Mononuclear cell (primary cell): ENCODE measurements at regions not wholly inside any gene's neighbourhood (a gene's known extent, or its start where the extent isn't known, plus 50 kb on each side); places are given as distances from the start of the nearest gene placed in this dataset.

Source experiments
- H3K27me3 ChIP-seq: 2 replicates; pipeline ENCODE4 v1.6.0; 2011; ENCODE audit warnings: low read length, control low read depth; ENCODE audit not compliant: insufficient read depth
- H3K4me1 ChIP-seq: 2 replicates; pipeline ENCODE4 v1.5.1; 2011; ENCODE audit warnings: mild to moderate bottlenecking, low read length, control low read depth; ENCODE audit not compliant: insufficient read depth
- H3K4me3 ChIP-seq: 2 replicates; pipeline ENCODE4 v1.5.1; 2011; ENCODE audit warnings: mild to moderate bottlenecking, low read length, moderate library complexity
- H3K9me3 ChIP-seq: 2 replicates; pipeline ENCODE4 v1.5.1; 2011; ENCODE audit warnings: low read depth, mild to moderate bottlenecking, control low read depth, low read length

DNA sequence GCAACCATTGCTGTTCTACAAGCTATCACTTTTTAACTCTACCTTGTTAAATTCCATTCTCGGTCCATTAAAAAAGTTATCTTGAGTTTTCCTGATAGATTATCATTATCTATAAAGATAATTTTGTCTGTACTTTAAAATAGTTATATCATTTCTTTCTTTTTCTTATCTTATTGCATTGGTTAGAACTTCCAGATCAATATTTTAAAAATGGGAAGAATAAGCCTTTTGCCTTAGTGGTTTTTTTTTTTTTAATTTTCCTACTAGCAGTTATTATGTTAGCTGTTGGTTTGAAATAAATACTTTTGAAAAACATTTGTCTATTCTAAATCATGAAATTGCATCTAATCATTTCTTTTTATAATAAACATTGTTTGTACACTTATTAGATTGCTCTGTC, 71.0 kb upstream of the ATF3 start:
- Histone ChIP-seq H3K9me3 (peaks cover 8% of the 10 kb centered on the region), H3K27me3 (no peaks in the 10 kb centered on the region), H3K4me3 (no peak overlapping the region), H3K4me1 (peaks cover 9% of the 10 kb centered on the region)

DNA sequence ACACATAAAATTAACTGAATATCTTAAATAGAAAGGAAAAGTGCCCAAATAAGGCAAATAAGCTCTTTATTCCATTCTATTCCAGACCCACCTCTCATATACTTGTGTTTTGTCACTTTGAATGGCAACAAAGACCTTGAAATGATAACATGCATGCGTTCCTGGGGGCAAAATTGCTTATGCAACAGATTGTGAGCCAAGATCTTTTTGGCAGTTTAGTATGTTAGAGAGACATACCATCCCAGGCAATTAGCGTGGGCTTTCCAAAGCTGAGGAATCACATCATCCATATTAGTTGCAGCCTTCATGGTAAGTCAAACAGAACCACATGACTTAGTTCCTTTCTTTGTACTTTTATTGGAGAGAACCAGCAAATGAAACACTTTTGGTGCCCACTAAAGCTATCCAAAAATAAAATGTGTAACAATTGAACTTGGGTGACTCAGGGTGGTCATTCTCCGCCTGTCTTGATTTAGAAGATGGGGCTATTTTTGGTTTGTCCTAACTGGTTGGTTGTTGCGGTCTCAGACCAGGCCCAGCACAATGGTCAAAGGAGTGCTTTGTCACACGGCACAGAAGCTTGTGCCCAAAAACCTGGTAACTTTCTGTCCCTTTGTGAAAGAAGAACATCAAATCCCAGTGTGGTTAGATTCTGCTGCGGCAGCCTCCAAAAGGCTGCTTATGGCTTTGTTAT, 68.7 kb upstream of the ATF3 start:
- Histone ChIP-seq H3K4me1 (peaks cover 18% of the 10 kb centered on the region), H3K9me3 (peaks cover 8% of the 10 kb centered on the region), H3K27me3 (no peaks in the 10 kb centered on the region), H3K4me3 (no peak overlapping the region)

DNA sequence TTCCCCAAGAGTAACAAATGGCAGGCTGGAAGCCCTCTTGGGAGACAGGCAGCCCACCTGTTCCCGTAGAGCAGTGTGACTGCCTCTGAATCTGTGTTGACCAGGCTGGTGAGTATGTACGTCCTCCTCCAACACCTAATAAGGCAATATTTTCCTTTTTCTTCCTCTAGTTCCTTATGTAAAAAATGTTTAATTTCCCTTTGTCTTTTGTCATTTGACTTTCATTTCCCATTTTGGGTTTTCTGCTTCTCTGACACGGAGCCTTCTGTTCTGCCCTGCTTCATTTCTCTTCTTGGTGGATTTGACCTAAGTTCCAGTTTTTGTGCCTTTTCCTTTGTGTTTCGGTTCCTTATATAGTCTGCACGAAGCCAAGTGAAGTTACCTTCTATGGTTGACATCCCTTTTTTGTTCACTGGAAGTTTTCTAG, 65.8 kb upstream of the ATF3 start:
- H3K9me3 ChIP-seq, result peaks cover 2% of the 10 kb centered on the region
- H3K27me3 ChIP-seq, result no peaks in the 10 kb centered on the region
- H3K4me3 ChIP-seq, result no peak overlapping the region
- H3K4me1 ChIP-seq, result peaks cover 29% of the 10 kb centered on the region

DNA sequence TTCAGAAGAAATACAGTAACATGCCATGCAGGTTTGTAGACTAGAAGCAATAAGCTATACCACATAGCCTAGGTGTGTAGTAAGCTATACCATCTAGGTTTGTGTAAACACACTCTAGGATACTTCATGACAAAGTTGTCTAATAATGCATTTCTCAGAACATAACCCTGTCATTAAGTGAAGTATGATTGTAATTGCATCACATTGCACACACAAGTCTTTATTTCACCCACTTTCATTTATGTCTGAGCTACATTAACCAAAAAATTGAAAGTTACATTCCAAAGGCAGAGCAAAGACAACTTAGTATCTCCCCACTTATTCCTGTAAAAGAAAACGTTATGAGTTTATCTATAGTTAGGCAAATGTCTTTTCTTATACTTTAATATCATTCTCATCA, 64.5 kb upstream of the ATF3 start:
- H3K4me1 ChIP-seq, result peaks cover 29% of the 10 kb centered on the region

DNA sequence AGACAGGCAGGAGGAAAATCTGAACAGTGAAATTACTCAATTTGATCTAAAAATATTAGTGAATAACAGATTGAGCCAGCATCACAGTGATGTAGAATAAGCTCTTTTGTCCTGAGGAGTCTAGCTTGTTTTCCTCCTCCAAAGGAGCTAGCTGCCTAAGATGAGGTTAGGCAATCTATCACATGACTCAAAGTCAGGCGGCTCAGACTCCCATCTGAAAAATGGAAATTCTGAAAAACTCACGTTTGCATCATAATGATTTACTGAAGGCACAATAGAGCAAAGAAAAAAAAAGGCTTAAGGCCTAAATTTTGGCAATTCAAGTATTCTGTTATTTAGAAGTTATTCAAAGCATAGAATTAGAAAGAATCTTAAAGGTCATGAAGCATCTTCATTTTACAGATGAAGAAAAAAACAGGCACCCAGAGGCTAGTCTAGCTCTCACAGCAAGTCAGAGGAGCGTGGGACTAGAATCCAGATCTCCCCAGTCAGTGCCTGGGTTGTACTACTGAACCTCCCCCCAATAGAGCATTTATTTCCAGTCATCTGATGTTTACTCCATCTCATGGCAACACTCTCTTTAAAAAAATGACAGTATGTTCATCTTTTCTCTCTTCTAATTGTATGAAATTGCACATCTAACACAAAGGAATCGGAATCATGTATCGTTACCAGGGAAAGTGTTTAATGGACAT, 62.5 kb upstream of the ATF3 start:
- H3K4me3 ChIP-seq, result no peak overlapping the region
- H3K4me1 ChIP-seq, result peaks cover 29% of the 10 kb centered on the region
- peaks cover 2% of the 10 kb centered on the region for H3K27me3 ChIP-seq
- no peaks in the 10 kb centered on the region for H3K9me3 ChIP-seq

More for the DNA sequence above, 64.5 kb upstream of the ATF3 start:
- Histone ChIP-seq H3K9me3 (no peaks in the 10 kb centered on the region), H3K4me3 (no peak overlapping the region), H3K27me3 (no peaks in the 10 kb centered on the region)

DNA sequence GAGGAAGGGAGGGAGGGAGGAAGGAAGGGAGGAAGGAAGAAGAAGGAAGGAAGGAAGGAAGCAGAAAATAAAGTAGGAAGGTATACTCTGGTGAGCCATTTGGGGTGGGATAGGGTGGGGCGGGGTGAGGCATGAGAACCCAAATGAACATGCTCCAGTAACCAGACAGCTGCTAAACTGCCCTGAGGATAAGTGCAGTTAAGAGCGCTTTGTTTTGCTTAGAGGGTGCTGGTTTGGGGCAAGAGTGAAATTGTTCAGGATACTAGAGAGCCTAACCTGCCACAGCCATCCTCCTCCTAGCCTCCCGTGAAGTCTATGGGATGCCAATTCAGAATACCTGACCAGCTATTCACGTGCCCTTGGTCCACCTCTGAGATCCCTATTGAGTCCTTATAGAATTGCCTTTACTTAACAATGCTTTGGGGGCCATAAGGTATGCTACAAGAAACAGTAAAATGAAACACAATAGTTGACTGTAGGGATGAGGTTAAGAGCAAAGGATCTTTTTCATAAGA, 59.0 kb upstream of the ATF3 start:
- Histone ChIP-seq H3K9me3 (no peaks in the 10 kb centered on the region), H3K27me3 (peaks cover 2% of the 10 kb centered on the region), H3K4me3 (no peak overlapping the region), H3K4me1 (peaks cover 11% of the 10 kb centered on the region)

DNA sequence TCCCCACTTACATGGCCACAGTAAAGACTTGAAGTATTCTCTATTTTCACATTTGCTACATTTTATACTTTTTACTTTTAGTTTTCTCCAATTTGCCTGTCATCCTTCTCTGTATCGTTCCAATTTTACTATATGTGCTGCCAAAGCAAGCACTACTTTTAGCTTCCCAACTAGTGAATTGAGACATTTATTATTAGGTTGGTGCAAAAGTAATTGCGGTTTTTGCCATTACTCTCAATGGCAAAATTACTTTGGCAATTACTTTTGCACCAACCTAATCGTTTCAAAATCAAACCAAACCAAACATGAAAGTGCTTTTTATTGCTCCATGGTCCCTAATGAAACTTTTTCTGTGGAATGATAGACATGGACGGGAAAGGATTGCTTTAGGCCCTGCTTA, 56.6 kb upstream of the ATF3 start:
- Histone ChIP-seq H3K27me3 (peaks cover 5% of the 10 kb centered on the region), H3K4me1 (no peaks in the 10 kb centered on the region), H3K4me3 (no peak overlapping the region), H3K9me3 (no peaks in the 10 kb centered on the region)

DNA sequence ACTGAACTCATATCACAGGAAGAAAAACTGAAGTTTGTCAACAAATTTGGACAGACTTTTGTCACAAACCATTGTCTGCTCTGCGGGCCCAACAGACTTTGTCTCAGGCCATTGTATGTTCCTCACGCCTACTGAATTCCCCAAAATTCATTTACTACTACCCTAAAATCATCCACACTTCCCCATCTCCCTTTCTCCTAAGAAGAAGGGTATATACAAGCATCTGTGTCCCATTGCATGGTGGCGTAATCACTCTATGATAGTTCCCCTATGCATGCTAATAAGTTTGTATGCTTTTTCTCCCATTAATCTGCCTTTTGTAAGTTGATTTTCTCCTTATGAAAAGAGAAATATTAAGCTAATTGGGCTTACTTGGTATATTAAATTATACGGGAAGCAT, 54.9 kb upstream of the ATF3 start:
- Histone ChIP-seq H3K9me3 (no peaks in the 10 kb centered on the region), H3K4me3 (no peak overlapping the region)

DNA sequence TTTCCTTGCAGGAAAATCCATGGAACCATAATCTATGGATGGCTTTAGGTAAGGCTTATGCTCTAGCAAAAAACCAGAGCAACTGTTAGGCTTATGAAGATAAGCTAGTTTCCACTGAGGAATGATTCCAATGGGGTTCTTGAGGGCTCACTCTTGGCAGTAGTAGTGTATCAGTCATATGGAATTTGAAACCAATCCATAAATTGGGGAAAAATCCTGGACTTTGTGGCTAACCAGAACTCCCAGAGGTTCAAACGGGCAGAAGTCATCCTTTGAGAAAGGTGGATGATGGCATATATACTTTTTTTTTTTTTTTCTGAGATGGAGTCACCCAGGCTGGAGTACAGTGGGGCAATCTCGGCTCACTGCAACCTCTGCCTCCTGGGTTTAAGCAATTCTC, 54.2 kb upstream of the ATF3 start:
- peaks cover 5% of the 10 kb centered on the region for H3K27me3 ChIP-seq

More for the DNA sequence above, 54.9 kb upstream of the ATF3 start:
- Histone ChIP-seq H3K4me1 (peaks cover 7% of the 10 kb centered on the region), H3K27me3 (peaks cover 5% of the 10 kb centered on the region)

DNA sequence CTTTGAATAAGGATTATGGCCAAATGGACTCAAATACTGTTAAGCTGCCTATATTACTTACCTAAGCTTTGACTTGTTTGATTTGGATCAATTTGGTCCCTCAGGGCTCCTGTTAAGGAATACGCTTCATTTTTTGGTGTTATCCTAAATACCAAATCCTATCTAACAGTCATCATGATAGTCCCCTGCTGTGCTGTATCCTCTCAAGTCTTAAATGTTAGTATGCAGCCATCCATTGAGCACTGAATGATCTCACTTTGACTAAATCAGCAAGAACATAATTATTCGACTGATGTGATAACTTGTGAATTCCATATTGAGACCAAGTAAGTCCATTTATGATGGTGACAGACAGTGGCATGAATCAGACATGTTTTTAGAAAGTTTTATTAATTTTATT, 53.1 kb upstream of the ATF3 start:
- H3K4me1 ChIP-seq, result peaks cover 11% of the 10 kb centered on the region
- H3K27me3 ChIP-seq, result peaks cover 2% of the 10 kb centered on the region
- H3K9me3 ChIP-seq, result no peaks in the 10 kb centered on the region
- no peak overlapping the region for H3K4me3 ChIP-seq

More for the DNA sequence above, 54.2 kb upstream of the ATF3 start:
- Histone ChIP-seq H3K4me3 (no peak overlapping the region), H3K4me1 (peaks cover 11% of the 10 kb centered on the region), H3K9me3 (no peaks in the 10 kb centered on the region)

DNA sequence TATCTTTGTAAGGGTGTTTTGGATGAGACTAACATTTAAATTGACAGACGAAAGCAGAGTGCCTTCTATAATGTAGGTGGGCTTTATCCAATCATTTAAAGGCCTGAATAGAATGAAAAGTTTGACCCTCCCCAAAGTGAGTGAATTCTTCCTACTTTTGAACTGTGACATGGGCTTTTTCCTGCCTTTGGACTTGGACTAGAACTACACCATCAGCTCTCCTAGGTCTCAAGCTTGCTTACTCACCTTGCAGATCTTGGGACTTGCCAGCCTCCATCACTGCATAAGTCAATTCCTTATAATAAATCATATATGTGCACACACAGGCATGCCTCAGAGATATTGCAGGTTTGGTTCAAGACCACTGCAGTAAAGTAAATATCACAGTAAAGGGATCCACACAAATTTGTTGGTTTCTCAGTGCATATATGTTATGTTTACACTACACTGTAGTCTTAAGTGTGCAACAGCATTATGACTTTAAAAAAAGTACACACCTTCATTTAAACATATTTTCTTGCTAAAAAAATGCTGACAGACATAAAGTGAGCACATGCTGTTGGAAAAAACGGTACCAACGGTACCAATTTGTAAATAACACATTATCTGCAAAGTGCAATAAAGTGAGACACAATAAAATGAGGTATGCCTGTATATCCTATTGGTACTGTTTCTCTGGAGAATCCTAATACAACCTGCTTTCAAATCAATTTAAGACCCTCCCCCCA, 51.6 kb upstream of the ATF3 start:
- Histone ChIP-seq H3K9me3 (no peaks in the 10 kb centered on the region), H3K27me3 (peaks cover 2% of the 10 kb centered on the region), H3K4me3 (no peak overlapping the region), H3K4me1 (peaks cover 11% of the 10 kb centered on the region)

DNA sequence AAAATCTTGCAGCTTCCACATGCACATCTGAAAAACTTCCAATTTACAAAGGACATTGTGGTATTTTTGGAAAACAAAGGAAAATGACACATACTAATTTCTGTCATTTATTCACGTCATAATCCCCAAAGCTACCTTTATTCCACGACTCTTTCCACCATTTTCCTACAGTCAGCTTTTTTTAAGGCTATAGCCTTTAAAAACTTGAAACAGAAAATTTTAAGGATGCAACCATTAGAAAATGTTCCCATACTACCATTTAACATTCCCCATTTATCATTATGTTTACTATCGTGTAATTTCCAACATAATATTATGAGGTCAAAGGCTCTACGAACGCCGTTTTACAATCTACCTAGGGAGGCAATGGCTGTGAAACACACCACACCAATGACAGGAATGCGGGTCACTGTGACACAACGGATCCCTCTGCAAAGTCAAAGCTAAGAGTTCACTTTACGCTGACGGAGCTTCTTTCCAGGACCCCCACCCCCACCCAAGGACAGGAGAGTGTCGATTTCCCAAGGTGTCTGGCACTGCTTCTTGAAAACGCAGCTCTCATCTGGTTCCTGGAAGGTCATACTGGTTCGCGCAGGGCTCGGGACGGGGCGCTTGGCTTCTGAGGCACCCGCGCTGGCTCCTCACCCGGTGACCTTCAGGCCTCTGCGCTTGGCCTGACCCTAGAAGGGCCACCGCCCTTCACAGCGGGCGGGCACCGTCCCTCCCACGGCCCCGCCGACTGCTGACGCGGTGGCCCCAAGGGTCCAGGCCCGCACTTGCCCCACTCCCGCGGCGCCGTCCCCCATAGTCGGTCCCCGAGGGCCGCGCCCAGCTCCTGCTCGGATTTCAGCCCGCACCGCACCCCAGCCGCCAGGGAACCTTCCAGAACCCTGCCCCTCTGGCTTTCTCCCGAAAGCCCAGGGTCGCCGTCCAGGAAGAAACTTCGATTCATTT, 50.5 kb upstream of the ATF3 start:
- Histone ChIP-seq H3K27me3 (peaks cover 2% of the 10 kb centered on the region), H3K9me3 (no peaks in the 10 kb centered on the region), H3K4me3 (peak overlapping the region; percentile 83), H3K4me1 (peaks cover 11% of the 10 kb centered on the region)

DNA sequence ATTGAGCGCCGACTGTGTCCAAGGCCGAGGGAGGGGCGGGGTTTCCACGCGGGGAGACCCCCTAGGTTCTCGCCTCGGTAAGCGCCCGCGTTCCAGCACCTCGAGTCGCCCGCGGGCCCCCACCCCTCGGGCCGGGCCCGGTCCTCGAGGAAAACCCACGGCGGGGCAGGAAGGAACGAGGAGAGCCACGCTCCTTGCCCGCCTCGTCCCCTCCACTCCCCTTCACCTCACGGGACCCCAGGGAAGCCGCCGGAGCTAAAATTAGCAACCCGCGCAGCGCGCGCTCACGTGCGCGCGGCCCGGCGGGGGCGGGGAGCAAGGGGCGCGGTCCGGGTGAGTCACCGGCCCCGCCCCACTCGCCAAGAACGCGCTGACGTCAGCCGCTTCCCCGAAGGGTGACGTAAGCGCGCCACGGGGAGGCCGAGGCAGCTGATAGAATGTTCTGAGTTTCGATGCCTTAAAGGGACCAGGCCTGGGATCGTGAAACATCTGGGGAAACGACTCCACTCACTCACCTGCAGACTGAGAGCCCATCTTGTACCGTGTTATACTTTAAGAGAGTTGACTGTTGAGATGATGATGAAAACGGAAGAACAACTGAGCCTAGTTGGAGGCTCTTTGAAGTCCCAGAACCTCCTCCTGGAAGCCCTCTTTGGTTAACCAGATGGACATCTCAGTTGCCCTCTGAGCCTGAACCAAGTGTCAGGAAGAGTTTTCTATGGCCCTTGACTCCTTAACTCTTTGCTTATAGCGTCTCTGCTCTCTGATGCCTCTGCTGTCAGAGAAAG, 49.7 kb upstream of the ATF3 start:
- no peaks in the 10 kb centered on the region for H3K9me3 ChIP-seq
- H3K4me1 ChIP-seq, result peaks cover 11% of the 10 kb centered on the region
- peak overlapping the region; percentile 83 for H3K4me3 ChIP-seq
- H3K27me3 ChIP-seq, result peaks cover 2% of the 10 kb centered on the region
